BE2C (cell line): ENCODE measurements at regions not wholly inside any gene's neighbourhood (a gene's known extent, or its start where the extent isn't known, plus 50 kb on each side); places are given as distances from the start of the nearest gene placed in this dataset.

ENCODE experiments used
- DNase-seq: peaks from one replicate; pipeline ENCODE4 v3.0.0-alpha.2; 2020
- H3K27me3 ChIP-seq: fragments of 250-450 bp; sonication (Bioruptor Pico); 2 replicates; pipeline ENCODE4 v1.5.1; 2020; ENCODE audit warnings: mild to moderate bottlenecking
- H3K36me3 ChIP-seq: fragments of 250-450 bp; sonication (Bioruptor Pico); 2 replicates; pipeline ENCODE4 v1.5.1; 2020; ENCODE audit warnings: mild to moderate bottlenecking
- H3K4me1 ChIP-seq: fragments of 250-450 bp; sonication (Bioruptor Pico); 2 replicates; pipeline ENCODE4 v1.5.1; 2020
- H3K4me3 ChIP-seq: 2 replicates; pipeline ENCODE4 v1.5.1; 2011; ENCODE audit warnings: low read depth, low read length
- H3K9me3 ChIP-seq: fragments of 250-450 bp; sonication (Bioruptor Pico); 2 replicates; pipeline ENCODE4 v1.5.1; 2020
- TF ChIP-seq, protein P1 (sequence below): IDR thresholded peaks from 2 replicates; pipeline ENCODE4 v1.5.1; 2012; ENCODE audit warnings: mild to moderate bottlenecking, low read depth, low read length

DNA sequence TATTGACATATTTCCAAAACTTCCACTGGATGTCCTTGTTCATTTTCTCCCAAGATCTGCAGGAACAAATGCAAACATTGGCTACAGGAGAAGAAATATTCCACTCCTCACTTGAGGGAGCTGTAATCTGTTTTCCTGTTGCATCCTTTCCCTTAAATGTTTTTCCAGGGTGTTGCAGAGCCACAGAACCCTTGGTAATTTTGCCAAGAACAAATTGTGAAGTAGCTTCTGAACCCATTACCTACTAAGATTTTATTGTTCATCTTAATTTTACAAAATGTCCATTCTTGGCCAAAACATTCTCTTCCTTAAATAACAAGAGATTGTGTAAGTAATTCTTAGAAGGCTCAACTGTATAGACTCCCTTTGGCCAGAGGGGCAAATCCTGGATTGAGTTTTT, 177.0 kb downstream of the GNAT3 start:
- Histone ChIP-seq H3K9me3 (no peaks in the 10 kb centered on the region), H3K36me3 (no peaks in the 10 kb centered on the region), H3K27me3 (no peaks in the 10 kb centered on the region), H3K4me1 (no peaks in the 10 kb centered on the region), H3K4me3 (no peak overlapping the region)
- TF ChIP-seq, protein P1, sequence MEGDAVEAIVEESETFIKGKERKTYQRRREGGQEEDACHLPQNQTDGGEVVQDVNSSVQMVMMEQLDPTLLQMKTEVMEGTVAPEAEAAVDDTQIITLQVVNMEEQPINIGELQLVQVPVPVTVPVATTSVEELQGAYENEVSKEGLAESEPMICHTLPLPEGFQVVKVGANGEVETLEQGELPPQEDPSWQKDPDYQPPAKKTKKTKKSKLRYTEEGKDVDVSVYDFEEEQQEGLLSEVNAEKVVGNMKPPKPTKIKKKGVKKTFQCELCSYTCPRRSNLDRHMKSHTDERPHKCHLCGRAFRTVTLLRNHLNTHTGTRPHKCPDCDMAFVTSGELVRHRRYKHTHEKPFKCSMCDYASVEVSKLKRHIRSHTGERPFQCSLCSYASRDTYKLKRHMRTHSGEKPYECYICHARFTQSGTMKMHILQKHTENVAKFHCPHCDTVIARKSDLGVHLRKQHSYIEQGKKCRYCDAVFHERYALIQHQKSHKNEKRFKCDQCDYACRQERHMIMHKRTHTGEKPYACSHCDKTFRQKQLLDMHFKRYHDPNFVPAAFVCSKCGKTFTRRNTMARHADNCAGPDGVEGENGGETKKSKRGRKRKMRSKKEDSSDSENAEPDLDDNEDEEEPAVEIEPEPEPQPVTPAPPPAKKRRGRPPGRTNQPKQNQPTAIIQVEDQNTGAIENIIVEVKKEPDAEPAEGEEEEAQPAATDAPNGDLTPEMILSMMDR = no peak
- no peak for DNase-seq

DNA sequence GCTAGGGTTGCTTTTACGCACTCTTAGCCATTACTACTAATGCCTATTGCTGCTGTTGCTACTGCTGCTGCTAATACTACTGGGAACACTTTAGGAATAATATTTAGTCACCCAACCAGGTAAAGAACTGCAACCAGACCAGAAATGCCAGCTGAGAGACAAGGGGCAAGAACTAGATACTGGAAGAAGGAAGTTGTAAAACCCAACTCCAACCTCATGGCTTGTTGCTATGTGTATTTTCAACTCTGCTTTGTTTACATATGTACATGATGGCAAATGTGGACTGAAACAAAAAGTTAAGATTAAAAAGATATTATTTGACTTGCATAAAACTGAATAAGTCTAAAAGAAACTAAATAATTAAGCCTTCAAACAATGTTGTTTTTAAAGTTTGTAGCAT, 177.7 kb downstream of the GNAT3 start:
- no peak for DNase-seq
- no peaks in the 10 kb centered on the region for H3K9me3 ChIP-seq
- H3K36me3 ChIP-seq = no peaks in the 10 kb centered on the region
- H3K4me1 ChIP-seq = no peaks in the 10 kb centered on the region
- H3K4me3 ChIP-seq = no peak overlapping the region
- TF ChIP-seq, protein P1 = no peak
- no peaks in the 10 kb centered on the region for H3K27me3 ChIP-seq

DNA sequence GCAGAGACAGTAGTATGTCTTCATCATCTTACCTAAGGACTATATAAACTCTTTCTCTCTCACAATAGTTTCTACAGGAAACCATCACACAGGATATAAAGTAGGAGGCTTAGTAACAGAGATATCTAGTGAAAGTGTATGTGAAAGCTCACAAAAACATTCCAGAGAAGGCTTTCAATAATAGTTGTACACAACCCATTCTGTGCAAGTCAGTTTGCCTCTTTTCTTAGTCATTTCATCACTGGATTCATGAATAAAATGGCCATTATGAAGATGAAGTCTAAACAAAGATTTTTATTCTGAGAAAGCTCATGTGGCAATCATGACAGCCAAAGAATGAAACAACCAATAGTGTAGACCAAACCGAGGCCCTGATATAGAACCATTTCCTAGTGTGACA, 178.8 kb downstream of the GNAT3 start:
- H3K4me3 ChIP-seq = no peak overlapping the region
- TF ChIP-seq, protein P1 = no peak
- no peaks in the 10 kb centered on the region for H3K4me1 ChIP-seq
- DNase-seq = no peak
- H3K36me3 ChIP-seq = no peaks in the 10 kb centered on the region
- H3K27me3 ChIP-seq = no peaks in the 10 kb centered on the region
- H3K9me3 ChIP-seq = no peaks in the 10 kb centered on the region

DNA sequence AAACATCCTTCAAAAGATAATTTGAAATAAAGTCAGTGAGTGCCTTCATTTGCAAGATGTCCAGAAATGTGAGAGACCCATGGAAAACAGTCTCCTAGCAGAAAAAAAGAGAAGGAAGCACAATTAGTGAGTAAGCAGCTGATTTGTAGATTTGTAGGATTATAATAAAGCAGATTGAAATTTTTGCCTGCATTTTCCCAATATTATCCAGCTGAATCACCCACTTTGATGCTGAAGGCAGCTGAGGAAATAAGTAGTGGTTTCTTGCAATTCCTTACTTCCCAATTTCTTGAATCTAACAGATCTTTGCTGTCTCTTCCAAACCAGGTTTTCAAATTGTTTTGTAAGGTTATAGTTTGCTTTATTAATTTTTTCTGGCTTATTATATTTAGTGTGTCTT, 181.4 kb downstream of the GNAT3 start:
- TF ChIP-seq, protein P1 = no peak
- DNase-seq = no peak
- Histone ChIP-seq H3K4me1 (no peaks in the 10 kb centered on the region), H3K36me3 (no peaks in the 10 kb centered on the region), H3K4me3 (no peak overlapping the region), H3K9me3 (no peaks in the 10 kb centered on the region), H3K27me3 (no peaks in the 10 kb centered on the region)

DNA sequence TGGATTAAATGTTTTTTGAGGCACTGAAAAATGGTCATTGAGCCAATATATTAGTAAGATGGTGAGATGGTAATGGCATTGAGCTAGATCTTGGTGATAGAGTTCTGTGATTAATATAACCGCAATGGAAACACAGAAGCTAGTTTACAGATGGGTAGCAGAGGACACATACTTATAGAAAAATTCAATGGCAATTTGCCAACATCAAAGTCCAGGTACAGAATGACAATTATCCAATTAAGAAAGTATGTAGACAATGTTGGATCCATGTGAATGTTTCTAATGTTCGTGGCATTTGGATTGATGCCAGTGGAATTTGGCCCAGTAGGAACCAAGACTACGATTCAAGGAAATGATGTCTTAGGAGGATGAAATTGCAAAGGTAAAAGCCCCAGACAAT, 187.8 kb downstream of the GNAT3 start:
- TF ChIP-seq, protein P1 = no peak
- Histone ChIP-seq H3K27me3 (no peaks in the 10 kb centered on the region), H3K36me3 (no peaks in the 10 kb centered on the region), H3K4me1 (no peaks in the 10 kb centered on the region), H3K9me3 (no peaks in the 10 kb centered on the region), H3K4me3 (no peak overlapping the region)
- no peak for DNase-seq

DNA sequence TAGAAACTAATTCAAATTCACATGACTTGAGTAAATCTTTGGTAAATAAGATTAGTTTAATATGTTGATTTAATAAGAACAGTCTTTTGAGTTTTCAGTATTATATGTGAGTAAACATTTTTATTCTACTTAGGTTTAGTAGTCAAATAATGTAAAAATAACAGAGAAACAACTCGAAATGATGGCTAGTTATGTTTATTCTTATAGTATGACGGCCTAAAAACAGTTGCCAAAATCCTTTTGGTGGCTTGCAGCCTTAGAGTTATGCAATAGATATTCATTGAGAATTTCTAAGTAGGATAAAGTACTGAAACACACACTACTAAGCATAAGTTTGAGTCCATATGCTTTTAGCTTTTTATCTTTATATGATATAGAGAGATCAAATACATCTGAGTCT, 184.8 kb downstream of the GNAI1 start:
- DNase-seq = no peak
- TF ChIP-seq, protein P1 = no peak
- no peaks in the 10 kb centered on the region for H3K36me3 ChIP-seq
- H3K27me3 ChIP-seq = no peaks in the 10 kb centered on the region
- H3K9me3 ChIP-seq = no peaks in the 10 kb centered on the region
- H3K4me1 ChIP-seq = no peaks in the 10 kb centered on the region
- no peak overlapping the region for H3K4me3 ChIP-seq
